Liver (tissue), 8 donors: ENCODE measurements at regions not wholly inside any gene's neighbourhood (a gene's known extent, or its start where the extent isn't known, plus 50 kb on each side); places are given as distances from the start of the nearest gene placed in this dataset.

ENCODE experiments used
- DNase-seq: peaks from one replicate; pipeline ENCODE4 v3.0.0-alpha.2; 2017; ENCODE audit warnings: low spot score
- H3K27ac ChIP-seq, 2 donors: one replicate each; pipeline ENCODE4 v1.7.0; 2013; ENCODE audit warnings: inconsistent platforms in 2 of 2, low read length in 2 of 2, control low read depth in 1 of 2, low read depth in 1 of 2, mild to moderate bottlenecking in 1 of 2
- H3K27me3 ChIP-seq, 4 donors: one replicate each; pipeline versions ENCODE4 v1.6.1 to v1.7.0; 2013; ENCODE audit warnings: low read length in 3 of 4, inconsistent platforms in 1 of 4, mild to moderate bottlenecking in 1 of 4, moderate library complexity in 1 of 4; ENCODE audit not compliant: control insufficient read depth in 4 of 4, insufficient read depth in 4 of 4
- H3K36me3 ChIP-seq, 4 donors: one replicate each; pipeline versions ENCODE4 v1.6.1 to v1.7.0; 2013; ENCODE audit warnings: low read length in 3 of 4, mild to moderate bottlenecking in 3 of 4, low read depth in 1 of 4, moderate library complexity in 1 of 4; ENCODE audit not compliant: control insufficient read depth in 4 of 4, insufficient read depth in 3 of 4
- H3K4me1 ChIP-seq, 4 donors: one replicate each; pipeline versions ENCODE4 v1.6.1 to v1.7.0; 2013; ENCODE audit warnings: low read length in 3 of 4, mild to moderate bottlenecking in 3 of 4, moderate library complexity in 1 of 4; ENCODE audit not compliant: control insufficient read depth in 4 of 4, insufficient read depth in 4 of 4
- H3K4me3 ChIP-seq, 3 donors: one replicate each; pipeline versions ENCODE4 v1.6.1 to v1.7.0; 2013; ENCODE audit warnings: low read length in 3 of 3, control low read depth in 1 of 3, low read depth in 1 of 3, mild to moderate bottlenecking in 1 of 3
- H3K9ac ChIP-seq, 2 donors: one replicate each; pipeline ENCODE4 v1.7.0; 2013; ENCODE audit warnings: low read length in 2 of 2, mild to moderate bottlenecking in 2 of 2, moderate library complexity in 2 of 2, control low read depth in 1 of 2, low read depth in 1 of 2
- H3K9me3 ChIP-seq, 4 donors: one replicate each; pipeline versions ENCODE4 v1.6.1 to v1.7.0; 2013; ENCODE audit warnings: low read length in 3 of 4; ENCODE audit not compliant: control insufficient read depth in 4 of 4
- ATF3 ChIP-seq: IDR thresholded peaks from 2 replicates; pipeline ENCODE4 v1.6.1; 2016; ENCODE audit warnings: antibody characterized with exemption
- CTCF ChIP-seq: fragments of 150-350 bp; IDR thresholded peaks from 2 replicates; pipeline ENCODE4 v1.5.1; 2017; ENCODE audit warnings: improper control_type of control experiment, low read depth, low read length; ENCODE audit not compliant: missing input control
- EGR1 ChIP-seq, 2 donors: IDR thresholded peaks; 2 replicates each; pipeline ENCODE4 v1.6.1; 2016 to 2018; ENCODE audit warnings: antibody characterized with exemption in 2 of 2, low read depth in 2 of 2
- FOXA1 ChIP-seq: IDR thresholded peaks from 2 replicates; pipeline ENCODE4 v1.6.1; 2016; ENCODE audit warnings: antibody characterized with exemption
- FOXA2 ChIP-seq: IDR thresholded peaks from 2 replicates; pipeline ENCODE4 v1.6.1; 2016; ENCODE audit warnings: antibody characterized with exemption
- GABPA ChIP-seq, 2 donors: IDR thresholded peaks in 1 of 2; conservative IDR thresholded peaks in 1 of 2; 2 replicates each; pipeline ENCODE4 v1.6.1; 2016; ENCODE audit warnings: antibody characterized with exemption in 2 of 2, mild to moderate bottlenecking in 1 of 2, moderate library complexity in 1 of 2
- HNF4A ChIP-seq, 2 donors: conservative IDR thresholded peaks; 2 replicates each; pipeline ENCODE4 v1.6.1; 2016; ENCODE audit warnings: antibody characterized with exemption in 2 of 2, mild to moderate bottlenecking in 2 of 2
- HNF4G ChIP-seq: IDR thresholded peaks from 2 replicates; pipeline ENCODE4 v1.6.1; 2016; ENCODE audit warnings: antibody characterized with exemption
- JUND ChIP-seq, 2 donors: IDR thresholded peaks; 2 replicates each; pipeline ENCODE4 v1.6.1; 2016; ENCODE audit warnings: antibody characterized with exemption in 2 of 2
- MAX ChIP-seq: IDR thresholded peaks from 2 replicates; pipeline ENCODE4 v1.6.1; 2016; ENCODE audit warnings: antibody characterized with exemption
- RAD21 ChIP-seq, 2 donors: IDR thresholded peaks; 2 replicates each; pipeline ENCODE4 v1.6.1; 2016; ENCODE audit warnings: antibody characterized with exemption in 2 of 2, mild to moderate bottlenecking in 2 of 2
- REST ChIP-seq: IDR thresholded peaks from 2 replicates; pipeline ENCODE4 v1.6.1; 2016; ENCODE audit warnings: antibody characterized with exemption, mild to moderate bottlenecking
- RXRA ChIP-seq, 2 donors: IDR thresholded peaks; 2 replicates each; pipeline ENCODE4 v1.6.1; 2017 to 2018; ENCODE audit warnings: antibody characterized with exemption in 2 of 2, mild to moderate bottlenecking in 1 of 2
- SP1 ChIP-seq: IDR thresholded peaks from 2 replicates; pipeline ENCODE4 v1.6.1; 2018; ENCODE audit warnings: antibody characterized with exemption, mild to moderate bottlenecking
- TAF1 ChIP-seq: conservative IDR thresholded peaks from 2 replicates; pipeline ENCODE4 v1.6.1; 2016; ENCODE audit warnings: antibody characterized with exemption, mild to moderate bottlenecking
- YY1 ChIP-seq: IDR thresholded peaks from 2 replicates; pipeline ENCODE4 v1.6.1; 2016; ENCODE audit warnings: antibody characterized with exemption, mild to moderate bottlenecking
- ZBTB33 ChIP-seq: IDR thresholded peaks from 2 replicates; pipeline ENCODE4 v1.6.1; 2016; ENCODE audit warnings: antibody characterized with exemption
- WGBS: extraction: QIAGEN DNeasy Blood & Tissue Kit; methylation state at CpG from one replicate; pipeline ENCODE4 v1.1.7; 2013; 5-methylcytosine and 5-hydroxymethylcytosine counted together
- donor health status: healthy.
- donor health status: healthy.
- donor health status: healthy.
- donor health status: healthy.
- donor health status: healthy.

- TF ChIP-seq CTCF (no peak), GABPA (IDR thresholded peaks at IDR 0.05 in 1 of 2, conservative IDR thresholded peaks at IDR 0.05 in 1 of 2) (no peak), FOXA1 (no peak), JUND (IDR thresholded peaks at IDR 0.05) (no peak), TAF1 (no peak)
These were observed 215.7 kb upstream of the THBS1 start (continued) for GRCh38 chr15:39365161-39365560.

GRCh38 chr15:39365873-39366272 is 215.0 kb upstream of the THBS1 start:
- Histone ChIP-seq H3K4me1 (peaks cover 5 to 35% (median 21%) of the 10 kb centered on the region in 4 donors), H3K9me3 (peaks cover 0 to 1% (median 0%) of the 10 kb centered on the region in 4 donors), H3K36me3 (no peaks in the 10 kb centered on the region), H3K27ac (no peak overlapping the region), H3K9ac (no peak overlapping the region), H3K27me3 (no peaks in the 10 kb centered on the region), H3K4me3 (no peak overlapping the region)
- no peak for TF ChIP-seq ZBTB33
- no peak for TF ChIP-seq ATF3
- no peak for TF ChIP-seq FOXA2
- no peak for TF ChIP-seq YY1
- no peak for TF ChIP-seq MAX
- TF ChIP-seq FOXA1: no peak
- no peak for TF ChIP-seq SP1
- no peak for TF ChIP-seq EGR1 (IDR thresholded peaks at IDR 0.05; ENCODE audit: low read depth in 2 of 2)
- 92% methylated on average over 4 of the region's 4 CpGs for WGBS
- DNase-seq: no peak

GRCh38 chr15:39367596-39367995 is 213.3 kb upstream of the THBS1 start:
- no peak overlapping the region for H3K9ac ChIP-seq
- H3K36me3 ChIP-seq: no peaks in the 10 kb centered on the region
- H3K4me3 ChIP-seq: no peak overlapping the region
- H3K4me1 ChIP-seq: peaks cover 2 to 25% (median 17%) of the 10 kb centered on the region in 4 donors
- no peaks in the 10 kb centered on the region for H3K27me3 ChIP-seq
- 91% methylated on average over 1 of the region's 1 CpG for WGBS
- H3K9me3 ChIP-seq: peaks cover 0 to 4% (median 1%) of the 10 kb centered on the region in 4 donors
- no peak overlapping the region for H3K27ac ChIP-seq
- DNase-seq: no peak
- TF ChIP-seq HNF4G (no peak), HNF4A (conservative IDR thresholded peaks at IDR 0.05) (no peak), ZBTB33 (no peak), FOXA2 (no peak), JUND (IDR thresholded peaks at IDR 0.05) (no peak), TAF1 (no peak), MAX (no peak), REST (no peak), FOXA1 (no peak), SP1 (no peak), YY1 (no peak), ATF3 (no peak), EGR1 (IDR thresholded peaks at IDR 0.05; ENCODE audit: low read depth in 2 of 2) (no peak), GABPA (IDR thresholded peaks at IDR 0.05 in 1 of 2, conservative IDR thresholded peaks at IDR 0.05 in 1 of 2) (no peak), RAD21 (IDR thresholded peaks at IDR 0.05) (no peak), RXRA (IDR thresholded peaks at IDR 0.05) (no peak)
